ENCODE measurements at regions not wholly inside any gene's neighbourhood (a gene's known extent, or its start where the extent isn't known, plus 50 kb on each side); places are given as distances from the start of the nearest gene placed in this dataset.

DNA sequence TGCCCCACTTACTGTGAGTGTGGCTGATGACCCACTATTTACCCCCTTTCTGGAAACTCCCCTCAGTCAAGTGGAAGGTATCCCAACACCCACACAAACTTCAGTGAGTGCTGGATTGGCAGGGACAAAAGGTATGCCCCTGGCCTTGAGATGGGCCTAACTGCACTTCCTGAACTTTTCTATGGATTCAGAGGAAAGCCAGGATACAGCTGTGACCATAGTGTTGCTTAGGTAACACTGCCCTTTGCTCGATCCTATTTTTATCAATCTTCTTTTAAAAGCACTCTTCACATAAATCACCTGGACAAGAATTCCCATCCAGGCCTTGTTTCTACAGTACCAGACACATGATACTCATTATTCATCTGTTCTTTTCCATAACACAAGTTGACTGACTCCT, 671.5 kb upstream of the SLC8A1 start:
- no peak overlapping the region for H3K4me3 Mint-ChIP-seq
- peaks cover 2% of the 10 kb centered on the region for H3K36me3 Mint-ChIP-seq (ENCODE audit: insufficient read depth)
- no peak for DNase-seq (ENCODE audit: low spot score in 2 of 2)
- no peak overlapping the region for H3K27ac Mint-ChIP-seq (ENCODE audit: low read depth)
- no peak for ATAC-seq (replicated peaks; ENCODE audit: extremely low read depth, poor library complexity, severe bottlenecking)
- H3K4me1 Mint-ChIP-seq, result no peaks in the 10 kb centered on the region
- peaks cover 33% of the 10 kb centered on the region for H3K9me3 Mint-ChIP-seq
- no peaks in the 10 kb centered on the region for H3K27me3 Mint-ChIP-seq

DNA sequence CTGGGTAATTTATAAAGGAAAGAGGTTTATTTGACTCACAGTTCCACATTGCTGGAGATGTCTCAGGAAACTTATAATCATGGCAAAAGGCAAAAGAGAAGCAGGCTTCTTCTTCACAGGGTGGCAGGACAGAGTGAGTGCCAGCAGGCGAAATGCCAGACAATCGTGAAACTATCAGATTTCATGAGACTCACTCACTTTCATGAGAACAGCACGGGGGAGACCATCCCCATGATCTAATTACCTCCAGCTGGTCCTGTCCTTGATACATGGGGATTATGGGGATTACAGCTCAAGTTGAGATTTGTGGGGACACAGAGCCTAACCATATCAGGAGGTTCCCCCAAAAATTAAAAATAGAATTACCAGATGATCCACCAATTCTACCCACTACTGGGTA, 675.5 kb upstream of the SLC8A1 start:
- Mint-ChIP-seq H3K4me1 (no peaks in the 10 kb centered on the region), H3K27me3 (no peaks in the 10 kb centered on the region), H3K36me3 (ENCODE audit: insufficient read depth) (peaks cover 2% of the 10 kb centered on the region), H3K27ac (ENCODE audit: low read depth) (no peak overlapping the region), H3K9me3 (peaks cover 39% of the 10 kb centered on the region), H3K4me3 (no peak overlapping the region)
- no peak for DNase-seq (ENCODE audit: low spot score in 2 of 2)
- ATAC-seq (replicated peaks; ENCODE audit: extremely low read depth, poor library complexity, severe bottlenecking), result no peak

DNA sequence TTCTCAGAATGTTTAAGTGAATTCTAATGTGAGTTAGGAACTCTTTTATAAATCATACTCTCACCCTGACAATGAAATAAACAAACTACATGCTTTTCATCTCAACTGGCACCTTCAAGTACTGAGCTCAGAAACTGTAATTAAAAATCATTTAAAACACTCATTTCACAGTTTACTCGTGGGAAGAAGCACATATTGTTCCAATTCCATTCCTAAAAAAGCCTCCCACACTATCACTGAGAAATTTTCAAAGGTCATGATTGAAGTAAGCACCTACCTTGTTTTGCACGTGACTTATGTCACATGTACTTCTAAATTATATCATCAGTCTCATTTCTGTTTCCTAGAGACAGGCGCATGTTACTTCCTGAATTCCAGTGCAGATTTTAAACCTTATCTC, 678.1 kb upstream of the SLC8A1 start:
- no peak for ATAC-seq (replicated peaks; ENCODE audit: extremely low read depth, poor library complexity, severe bottlenecking)
- Mint-ChIP-seq H3K4me3 (no peak overlapping the region), H3K36me3 (ENCODE audit: insufficient read depth) (peaks cover 2% of the 10 kb centered on the region), H3K9me3 (peaks cover 20% of the 10 kb centered on the region), H3K4me1 (no peaks in the 10 kb centered on the region), H3K27ac (ENCODE audit: low read depth) (no peak overlapping the region), H3K27me3 (no peaks in the 10 kb centered on the region)
- no peak for DNase-seq (ENCODE audit: low spot score in 2 of 2)

DNA sequence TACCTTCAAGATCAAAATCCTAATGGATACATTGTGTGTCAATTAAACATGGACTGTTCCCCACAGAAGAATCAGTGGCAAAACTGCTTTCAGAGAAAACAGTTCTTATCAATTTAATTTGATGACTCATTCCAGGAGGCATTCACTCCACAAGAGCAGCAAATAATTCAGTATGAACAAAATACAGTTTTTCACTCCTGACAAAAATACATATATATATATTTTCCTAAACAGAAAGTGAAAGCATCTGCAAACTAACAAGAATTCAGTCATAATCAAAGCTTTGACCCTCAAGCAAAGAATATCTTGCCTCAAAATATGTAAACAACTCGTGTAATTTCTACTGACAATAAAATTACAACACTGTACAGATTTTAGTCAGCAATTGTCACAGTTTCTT, 685.1 kb upstream of the SLC8A1 start:
- no peaks in the 10 kb centered on the region for H3K9me3 Mint-ChIP-seq
- H3K27me3 Mint-ChIP-seq, result no peaks in the 10 kb centered on the region
- no peaks in the 10 kb centered on the region for H3K4me1 Mint-ChIP-seq
- DNase-seq (ENCODE audit: low spot score in 2 of 2) (no peak), ATAC-seq (replicated peaks; ENCODE audit: extremely low read depth, poor library complexity, severe bottlenecking) (no peak)
- H3K4me3 Mint-ChIP-seq, result no peak overlapping the region
- no peak overlapping the region for H3K27ac Mint-ChIP-seq (ENCODE audit: low read depth)
- H3K36me3 Mint-ChIP-seq (ENCODE audit: insufficient read depth), result no peaks in the 10 kb centered on the region

GRCh38 chr2:41141146-41141791, 689.4 kb upstream of the SLC8A1 start:
- no peak for ATAC-seq (replicated peaks; ENCODE audit: extremely low read depth, poor library complexity, severe bottlenecking)

GRCh38 chr2:41142478-41142877, 690.6 kb upstream of the SLC8A1 start:
- no peak for ATAC-seq (replicated peaks; ENCODE audit: extremely low read depth, poor library complexity, severe bottlenecking)
- no peak overlapping the region for H3K4me3 Mint-ChIP-seq
- no peaks in the 10 kb centered on the region for H3K36me3 Mint-ChIP-seq (ENCODE audit: insufficient read depth)
- no peaks in the 10 kb centered on the region for H3K27me3 Mint-ChIP-seq
- DNase-seq (ENCODE audit: low spot score in 2 of 2), result no peak
- H3K27ac Mint-ChIP-seq (ENCODE audit: low read depth), result no peak overlapping the region
- peaks cover 13% of the 10 kb centered on the region for H3K9me3 Mint-ChIP-seq
- no peaks in the 10 kb centered on the region for H3K4me1 Mint-ChIP-seq

More at GRCh38 chr2:41141146-41141791, 689.4 kb upstream of the SLC8A1 start:
- Mint-ChIP-seq H3K27ac (ENCODE audit: low read depth) (no peak overlapping the region), H3K4me1 (no peaks in the 10 kb centered on the region), H3K27me3 (no peaks in the 10 kb centered on the region), H3K9me3 (peaks cover 6% of the 10 kb centered on the region), H3K36me3 (ENCODE audit: insufficient read depth) (no peaks in the 10 kb centered on the region), H3K4me3 (no peak overlapping the region)
- DNase-seq (ENCODE audit: low spot score in 2 of 2), result no peak

DNA sequence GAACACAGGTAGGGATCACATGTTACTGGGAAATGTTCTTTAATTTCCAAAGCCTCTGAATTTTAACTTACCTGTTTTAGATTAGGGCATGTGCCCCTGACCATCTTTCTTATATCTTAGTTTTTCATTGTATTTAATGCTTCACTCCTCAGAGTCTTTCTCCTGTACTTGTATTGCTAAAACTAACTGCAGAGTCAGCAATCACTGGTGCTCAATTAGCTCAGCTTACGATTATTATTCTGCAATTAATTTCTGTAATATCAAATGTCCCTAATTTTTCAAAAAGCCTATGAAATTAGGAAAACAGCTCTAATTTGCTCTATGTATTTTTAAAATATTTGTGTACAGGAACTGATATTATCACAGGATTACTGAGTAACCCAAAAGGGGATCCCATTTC, 693.2 kb upstream of the SLC8A1 start:
- Mint-ChIP-seq H3K9me3 (peaks cover 19% of the 10 kb centered on the region), H3K4me1 (no peaks in the 10 kb centered on the region), H3K27me3 (no peaks in the 10 kb centered on the region), H3K27ac (ENCODE audit: low read depth) (no peak overlapping the region), H3K4me3 (no peak overlapping the region), H3K36me3 (ENCODE audit: insufficient read depth) (no peaks in the 10 kb centered on the region)
- no peak for DNase-seq (ENCODE audit: low spot score in 2 of 2)
- ATAC-seq (replicated peaks; ENCODE audit: extremely low read depth, poor library complexity, severe bottlenecking), result no peak

DNA sequence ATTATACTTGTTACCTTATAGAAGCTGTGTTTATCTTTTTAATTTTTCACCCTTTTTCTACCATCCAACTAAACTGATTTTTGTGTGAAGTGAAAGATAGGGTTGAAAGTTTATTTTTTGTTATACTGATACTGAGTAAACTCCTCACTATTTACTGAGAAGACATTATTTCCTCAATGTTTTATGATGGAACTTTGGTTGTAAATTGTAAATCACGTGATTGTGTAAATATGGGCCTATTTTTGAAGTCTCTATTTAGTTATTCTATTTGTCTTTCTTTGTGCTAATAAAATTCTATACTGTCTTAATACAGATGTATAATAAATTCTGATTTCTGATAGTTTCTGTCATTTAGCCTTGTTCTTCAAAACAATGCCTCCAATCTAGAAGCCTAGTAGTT, 697.2 kb upstream of the SLC8A1 start:
- Mint-ChIP-seq H3K36me3 (ENCODE audit: insufficient read depth) (no peaks in the 10 kb centered on the region), H3K27ac (ENCODE audit: low read depth) (no peak overlapping the region), H3K4me3 (no peak overlapping the region), H3K4me1 (no peaks in the 10 kb centered on the region), H3K27me3 (no peaks in the 10 kb centered on the region), H3K9me3 (peaks cover 19% of the 10 kb centered on the region)
- DNase-seq (ENCODE audit: low spot score in 2 of 2) (no peak), ATAC-seq (replicated peaks; ENCODE audit: extremely low read depth, poor library complexity, severe bottlenecking) (no peak)

GRCh38 chr2:41151746-41152145, 699.9 kb upstream of the SLC8A1 start:
- DNase-seq (ENCODE audit: low spot score in 2 of 2) (no peak), ATAC-seq (replicated peaks; ENCODE audit: extremely low read depth, poor library complexity, severe bottlenecking) (no peak)
- Mint-ChIP-seq H3K36me3 (ENCODE audit: insufficient read depth) (no peaks in the 10 kb centered on the region), H3K9me3 (peaks cover 18% of the 10 kb centered on the region), H3K27me3 (no peaks in the 10 kb centered on the region), H3K27ac (ENCODE audit: low read depth) (no peak overlapping the region), H3K4me3 (no peak overlapping the region), H3K4me1 (no peaks in the 10 kb centered on the region)

- Mint-ChIP-seq H3K4me1 (no peaks in the 10 kb centered on the region), H3K4me3 (no peak overlapping the region), H3K9me3 (peaks cover 21% of the 10 kb centered on the region), H3K36me3 (ENCODE audit: insufficient read depth) (no peaks in the 10 kb centered on the region), H3K27me3 (no peaks in the 10 kb centered on the region), H3K27ac (ENCODE audit: low read depth) (no peak overlapping the region)
- no peak for DNase-seq (ENCODE audit: low spot score in 2 of 2)
- ATAC-seq (replicated peaks; ENCODE audit: extremely low read depth, poor library complexity, severe bottlenecking), result no peak
These were observed 700.4 kb upstream of the SLC8A1 start for GRCh38 chr2:41152318-41152717.

GRCh38 chr2:41160439-41160838, 708.5 kb upstream of the SLC8A1 start:
- Mint-ChIP-seq H3K4me1 (no peaks in the 10 kb centered on the region), H3K9me3 (peaks cover 19% of the 10 kb centered on the region), H3K27ac (ENCODE audit: low read depth) (no peak overlapping the region), H3K36me3 (ENCODE audit: insufficient read depth) (no peaks in the 10 kb centered on the region), H3K4me3 (no peak overlapping the region), H3K27me3 (no peaks in the 10 kb centered on the region)
- DNase-seq (ENCODE audit: low spot score in 2 of 2) (no peak), ATAC-seq (replicated peaks; ENCODE audit: extremely low read depth, poor library complexity, severe bottlenecking) (no peak)

GRCh38 chr2:41167014-41167413, 715.1 kb upstream of the SLC8A1 start:
- Mint-ChIP-seq H3K27ac (ENCODE audit: low read depth) (no peak overlapping the region), H3K9me3 (peaks cover 11% of the 10 kb centered on the region), H3K36me3 (ENCODE audit: insufficient read depth) (no peaks in the 10 kb centered on the region), H3K4me1 (no peaks in the 10 kb centered on the region), H3K27me3 (no peaks in the 10 kb centered on the region), H3K4me3 (no peak overlapping the region)
- DNase-seq (ENCODE audit: low spot score in 2 of 2), result no peak
- ATAC-seq (replicated peaks; ENCODE audit: extremely low read depth, poor library complexity, severe bottlenecking), result no peak

- no peak for ATAC-seq (replicated peaks; ENCODE audit: extremely low read depth, poor library complexity, severe bottlenecking)
- peaks cover 11% of the 10 kb centered on the region for H3K9me3 Mint-ChIP-seq
- no peak overlapping the region for H3K4me3 Mint-ChIP-seq
- no peaks in the 10 kb centered on the region for H3K4me1 Mint-ChIP-seq
- H3K27ac Mint-ChIP-seq (ENCODE audit: low read depth), result no peak overlapping the region
- no peaks in the 10 kb centered on the region for H3K36me3 Mint-ChIP-seq (ENCODE audit: insufficient read depth)
- no peak for DNase-seq (ENCODE audit: low spot score in 2 of 2)
- H3K27me3 Mint-ChIP-seq, result no peaks in the 10 kb centered on the region
These were observed 717.9 kb upstream of the SLC8A1 start for GRCh38 chr2:41169744-41170143.

- Mint-ChIP-seq H3K27me3 (no peaks in the 10 kb centered on the region), H3K9me3 (peaks cover 6% of the 10 kb centered on the region), H3K36me3 (ENCODE audit: insufficient read depth) (no peaks in the 10 kb centered on the region), H3K27ac (ENCODE audit: low read depth) (no peak overlapping the region), H3K4me1 (no peaks in the 10 kb centered on the region), H3K4me3 (no peak overlapping the region)
- no peak for DNase-seq (ENCODE audit: low spot score in 2 of 2)
- no peak for ATAC-seq (replicated peaks; ENCODE audit: extremely low read depth, poor library complexity, severe bottlenecking)
These were observed 718.7 kb upstream of the SLC8A1 start for GRCh38 chr2:41170589-41170988.

Measured in central memory CD8-positive, alpha-beta T cell (primary cell).